ENCODE measurements at regions not wholly inside any gene's neighbourhood (a gene's known extent, or its start where the extent isn't known, plus 50 kb on each side); places are given as distances from the start of the nearest gene placed in this dataset.

DNA sequence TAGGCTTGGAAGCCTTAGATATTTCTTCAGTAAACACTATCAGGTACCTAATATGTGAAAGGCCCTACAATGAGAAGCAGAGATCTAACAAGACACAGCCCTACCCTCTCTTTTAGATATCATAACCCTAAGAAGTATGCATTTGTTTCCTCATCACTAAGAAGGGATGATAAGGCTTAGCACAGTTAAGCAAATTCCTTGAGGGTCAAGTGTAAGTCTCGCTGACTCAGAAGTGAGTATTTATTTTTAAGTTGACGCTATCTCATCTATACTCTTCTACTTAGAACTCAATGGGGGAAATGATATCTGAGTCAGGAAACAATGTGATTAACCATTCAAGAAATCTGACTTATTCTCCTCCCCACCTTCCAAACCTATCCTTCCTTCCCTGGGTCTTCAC, 149.7 kb downstream of the ESM1 start:
- DNase-seq (no peak), ATAC-seq (ENCODE audit: low read depth) (no peak)
- no peak for TF ChIP-seq CTCF (IDR thresholded peaks at IDR 0.05)
- Mint-ChIP-seq H3K4me1 (peaks cover 41% of the 10 kb centered on the region), H3K27me3 (no peaks in the 10 kb centered on the region), H3K27ac (no peak overlapping the region), H3K4me3 (no peak overlapping the region), H3K9me3 (no peaks in the 10 kb centered on the region), H3K36me3 (ENCODE audit: low read depth) (no peaks in the 10 kb centered on the region)
- ChIA-PET CTCF (interaction anchor here (4.9 kb wide), 1 partner anchor 9 kb away, joined by 19 read pairs; no protein-coding TSS in a partner anchor), POLR2A (no interaction called here)
- intact Hi-C loops (cut with micrococcal nuclease) = no loop called here

- no peaks in the 10 kb centered on the region for H3K9me3 Mint-ChIP-seq
- CTCF ChIA-PET = interaction anchor here (1.6 to 4.9 kb wide), 2 partner anchors 10 to 161 kb away, joined by 5 to 19 read pairs; no protein-coding TSS in a partner anchor
- H3K4me3 Mint-ChIP-seq = no peak overlapping the region
- POLR2A ChIA-PET = no interaction called here
- H3K27me3 Mint-ChIP-seq = no peaks in the 10 kb centered on the region
- DNase-seq (no peak), ATAC-seq (ENCODE audit: low read depth) (no peak)
- peak overlapping the region; percentile 14 for H3K27ac Mint-ChIP-seq
- peaks cover 43% of the 10 kb centered on the region for H3K4me1 Mint-ChIP-seq
- no peaks in the 10 kb centered on the region for H3K36me3 Mint-ChIP-seq (ENCODE audit: low read depth)
- TF ChIP-seq CTCF (IDR thresholded peaks at IDR 0.05) = no peak
- intact Hi-C loops (cut with micrococcal nuclease) = loop anchor here (5.0 kb wide), 1 partner anchor 62 kb away; no protein-coding TSS in a partner anchor
Measured at GRCh38 chr5:54834121-54834842, 151.1 kb downstream of the ESM1 start.

- H3K27me3 Mint-ChIP-seq = no peaks in the 10 kb centered on the region
- H3K4me3 Mint-ChIP-seq = no peak overlapping the region
- DNase-seq (no peak), ATAC-seq (ENCODE audit: low read depth) (no peak)
- H3K36me3 Mint-ChIP-seq (ENCODE audit: low read depth) = no peaks in the 10 kb centered on the region
- peaks cover 46% of the 10 kb centered on the region for H3K4me1 Mint-ChIP-seq
- intact Hi-C loops (cut with micrococcal nuclease) = loop anchor here (5.0 kb wide), 1 partner anchor 61 kb away; no protein-coding TSS in a partner anchor
- CTCF ChIA-PET = interaction anchor here (1.6 to 4.9 kb wide), 2 partner anchors 11 to 160 kb away, joined by 5 to 19 read pairs; no protein-coding TSS in a partner anchor
- TF ChIP-seq CTCF (IDR thresholded peaks at IDR 0.05) = no peak
- H3K9me3 Mint-ChIP-seq = no peaks in the 10 kb centered on the region
- POLR2A ChIA-PET = no interaction called here
- H3K27ac Mint-ChIP-seq = peak overlapping the region; percentile 77
Measured at GRCh38 chr5:54833590-54833989, 151.8 kb downstream of the ESM1 start.

- H3K36me3 Mint-ChIP-seq (ENCODE audit: low read depth) = no peaks in the 10 kb centered on the region
- H3K27ac Mint-ChIP-seq = peak overlapping the region; percentile 77
- H3K27me3 Mint-ChIP-seq = no peaks in the 10 kb centered on the region
- no peak for TF ChIP-seq CTCF (IDR thresholded peaks at IDR 0.05)
- ChIA-PET CTCF (interaction anchor here (0.9 to 4.9 kb wide), 3 partner anchors 12 to 315 kb away, joined by 3 to 19 read pairs (median 5); partner anchors contain the start of gene SNX18), POLR2A (interaction anchor here (1.1 kb wide), 1 partner anchor 69 kb away, joined by 3 read pairs; no protein-coding TSS in a partner anchor)
- no peaks in the 10 kb centered on the region for H3K9me3 Mint-ChIP-seq
- intact Hi-C loops (cut with micrococcal nuclease) = loop anchor here (5.0 kb wide), 1 partner anchor 61 kb away; no protein-coding TSS in a partner anchor
- ATAC-seq (ENCODE audit: low read depth) (peak; percentile 89), DNase-seq (no peak)
- H3K4me1 Mint-ChIP-seq = peaks cover 42% of the 10 kb centered on the region
- H3K4me3 Mint-ChIP-seq = peak overlapping the region; percentile 41
Measured at GRCh38 chr5:54832858-54833257, 152.5 kb downstream of the ESM1 start.

GRCh38 chr5:54832045-54832444, 153.3 kb downstream of the ESM1 start:
- no peak for DNase-seq
- no peaks in the 10 kb centered on the region for H3K27me3 Mint-ChIP-seq
- no peak for ATAC-seq (ENCODE audit: low read depth)
- intact Hi-C loops (cut with micrococcal nuclease) = loop anchor here (5.0 kb wide), 1 partner anchor 60 kb away; no protein-coding TSS in a partner anchor
- TF ChIP-seq CTCF (IDR thresholded peaks at IDR 0.05) = no peak
- peaks cover 42% of the 10 kb centered on the region for H3K4me1 Mint-ChIP-seq
- CTCF ChIA-PET = interaction anchor here (4.9 kb wide), 1 partner anchor 13 kb away, joined by 19 read pairs; no protein-coding TSS in a partner anchor
- no peak overlapping the region for H3K27ac Mint-ChIP-seq
- no peaks in the 10 kb centered on the region for H3K9me3 Mint-ChIP-seq
- POLR2A ChIA-PET = interaction anchor here (1.1 kb wide), 1 partner anchor 68 kb away, joined by 3 read pairs; no protein-coding TSS in a partner anchor
- H3K4me3 Mint-ChIP-seq = no peak overlapping the region
- no peaks in the 10 kb centered on the region for H3K36me3 Mint-ChIP-seq (ENCODE audit: low read depth)

Measured in activated B cell treated with CpG ODN at 0.5 μM for 24 hours (primary cell).